ENCODE measurements at regions not wholly inside any gene's neighbourhood (a gene's known extent, or its start where the extent isn't known, plus 50 kb on each side); places are given as distances from the start of the nearest gene placed in this dataset.

- no peak for DNase-seq (ENCODE audit: extremely low read depth, low read depth)
Measured at GRCh38 chr4:30610361-30610760, 109.8 kb upstream of the PCDH7 start.

GRCh38 chr4:30614771-30615170 lies 105.4 kb upstream of the PCDH7 start:
- TF ChIP-seq, protein P1, sequence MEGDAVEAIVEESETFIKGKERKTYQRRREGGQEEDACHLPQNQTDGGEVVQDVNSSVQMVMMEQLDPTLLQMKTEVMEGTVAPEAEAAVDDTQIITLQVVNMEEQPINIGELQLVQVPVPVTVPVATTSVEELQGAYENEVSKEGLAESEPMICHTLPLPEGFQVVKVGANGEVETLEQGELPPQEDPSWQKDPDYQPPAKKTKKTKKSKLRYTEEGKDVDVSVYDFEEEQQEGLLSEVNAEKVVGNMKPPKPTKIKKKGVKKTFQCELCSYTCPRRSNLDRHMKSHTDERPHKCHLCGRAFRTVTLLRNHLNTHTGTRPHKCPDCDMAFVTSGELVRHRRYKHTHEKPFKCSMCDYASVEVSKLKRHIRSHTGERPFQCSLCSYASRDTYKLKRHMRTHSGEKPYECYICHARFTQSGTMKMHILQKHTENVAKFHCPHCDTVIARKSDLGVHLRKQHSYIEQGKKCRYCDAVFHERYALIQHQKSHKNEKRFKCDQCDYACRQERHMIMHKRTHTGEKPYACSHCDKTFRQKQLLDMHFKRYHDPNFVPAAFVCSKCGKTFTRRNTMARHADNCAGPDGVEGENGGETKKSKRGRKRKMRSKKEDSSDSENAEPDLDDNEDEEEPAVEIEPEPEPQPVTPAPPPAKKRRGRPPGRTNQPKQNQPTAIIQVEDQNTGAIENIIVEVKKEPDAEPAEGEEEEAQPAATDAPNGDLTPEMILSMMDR (IDR thresholded peaks at IDR 0.05; ENCODE audit: low read depth, low read length) = no peak
- no peak for DNase-seq (ENCODE audit: extremely low read depth, low read depth)

More at GRCh38 chr4:30610361-30610760, 109.8 kb upstream of the PCDH7 start:
- TF ChIP-seq, protein P1 (IDR thresholded peaks at IDR 0.05; ENCODE audit: low read depth, low read length) = no peak

DNA sequence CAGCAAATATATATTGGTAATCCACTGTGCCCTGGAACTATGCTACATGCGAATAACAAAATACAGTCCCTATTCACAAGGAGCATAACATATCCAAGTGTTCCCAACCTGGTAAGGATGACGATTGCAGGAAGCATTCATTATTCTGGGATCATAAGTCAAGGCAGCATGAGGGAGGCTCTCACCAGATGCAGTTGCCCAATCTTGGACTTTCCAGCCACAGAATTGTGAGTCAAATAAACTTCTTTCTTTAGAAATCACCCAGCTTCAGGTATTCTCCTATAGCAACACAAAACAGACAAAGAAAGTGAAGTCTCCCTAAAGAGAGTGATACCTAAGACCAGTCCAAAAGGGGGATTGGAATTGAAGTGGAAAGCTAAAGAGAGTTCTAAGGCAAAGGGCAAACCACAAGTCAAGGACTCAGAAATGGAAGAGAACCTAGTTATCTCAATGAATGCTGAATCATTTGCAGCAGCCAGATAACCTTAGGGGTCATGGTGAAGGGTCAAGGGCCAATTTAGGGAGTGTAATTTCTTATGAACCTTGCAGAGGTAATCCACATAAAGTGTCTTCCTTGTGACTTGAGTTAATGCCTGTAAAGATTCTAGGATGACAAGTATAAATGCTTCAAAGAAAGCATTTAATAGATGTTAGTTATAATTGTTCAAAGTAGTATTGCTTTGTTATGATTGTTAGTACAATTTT lies 103.1 kb upstream of the PCDH7 start:
- no peak for DNase-seq (ENCODE audit: extremely low read depth, low read depth)
- TF ChIP-seq, protein P1 (IDR thresholded peaks at IDR 0.05; ENCODE audit: low read depth, low read length) = no peak

DNA sequence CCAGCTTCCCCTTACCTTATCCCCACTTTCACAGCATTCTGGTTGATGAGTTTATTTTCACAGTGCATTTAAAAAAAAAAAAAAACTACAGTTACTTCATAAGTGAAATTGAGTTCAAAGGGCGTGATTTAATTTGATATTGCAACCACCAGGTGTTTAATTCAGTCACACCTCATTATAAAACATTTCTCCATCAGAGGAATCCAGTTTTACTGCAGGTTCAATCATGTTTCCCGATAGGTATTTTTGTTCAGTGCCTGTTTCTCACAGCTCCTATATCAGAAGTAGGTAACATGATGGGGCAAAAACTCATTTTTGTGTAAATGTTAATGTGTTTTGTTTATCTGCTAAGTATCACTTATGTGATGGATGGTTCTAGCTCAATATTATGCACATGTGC lies 102.3 kb upstream of the PCDH7 start:
- TF ChIP-seq, protein P1 (IDR thresholded peaks at IDR 0.05; ENCODE audit: low read depth, low read length) = no peak
- DNase-seq (ENCODE audit: extremely low read depth, low read depth) = no peak

GRCh38 chr4:30619679-30620078 lies 100.5 kb upstream of the PCDH7 start:
- DNase-seq (ENCODE audit: extremely low read depth, low read depth) = no peak

DNA sequence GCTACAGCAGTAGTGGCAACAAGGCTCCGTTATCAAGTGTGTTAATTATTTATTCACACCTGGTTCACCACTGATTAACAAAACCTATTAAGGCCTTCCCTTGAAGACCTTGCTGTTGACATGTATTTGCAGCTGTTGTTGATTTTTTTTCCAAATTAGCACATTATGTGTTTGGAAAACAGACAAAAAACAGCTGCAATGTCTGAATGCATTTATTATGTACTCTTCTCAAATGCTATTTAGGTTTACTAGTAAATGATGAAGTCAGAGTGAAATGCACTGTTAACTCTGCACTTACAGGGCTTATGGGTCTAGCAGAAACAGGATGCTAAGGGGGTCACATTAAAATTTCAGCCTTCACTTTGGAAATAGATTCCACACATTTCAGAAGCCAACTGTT lies 99.5 kb upstream of the PCDH7 start:
- TF ChIP-seq, protein P1 (IDR thresholded peaks at IDR 0.05; ENCODE audit: low read depth, low read length) = no peak
- no peak for DNase-seq (ENCODE audit: extremely low read depth, low read depth)

More at GRCh38 chr4:30619679-30620078, 100.5 kb upstream of the PCDH7 start:
- TF ChIP-seq, protein P1 (IDR thresholded peaks at IDR 0.05; ENCODE audit: low read depth, low read length) = no peak

DNA sequence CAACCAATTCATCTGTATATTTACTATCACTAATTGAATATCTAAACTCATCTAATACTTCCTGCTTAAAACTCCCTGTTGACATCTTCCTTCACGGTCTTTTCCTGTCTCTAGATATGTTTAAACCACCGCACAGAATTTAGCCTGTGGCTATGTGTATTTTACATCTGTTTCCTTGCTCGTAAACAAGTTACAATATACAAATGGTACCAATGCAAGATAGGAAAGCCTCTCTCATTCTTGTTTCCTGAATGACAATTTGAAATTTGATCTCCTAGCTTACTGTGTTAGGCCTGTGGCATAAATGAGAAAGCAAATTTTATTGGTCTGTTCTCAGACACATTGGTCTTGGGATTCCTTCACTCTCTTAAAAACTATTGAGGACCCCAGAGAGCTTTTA lies 89.7 kb upstream of the PCDH7 start:
- TF ChIP-seq, protein P1 (IDR thresholded peaks at IDR 0.05; ENCODE audit: low read depth, low read length) = no peak
- DNase-seq (ENCODE audit: extremely low read depth, low read depth) = no peak
